ENCODE measurements at regions not wholly inside any gene's neighbourhood (a gene's known extent, or its start where the extent isn't known, plus 50 kb on each side); places are given as distances from the start of the nearest gene placed in this dataset.
"Not testable (repeated sequence)": the region's sequence is repeated elsewhere in the genome, so short reads cannot be mapped to it uniquely, and the experiment has no call there.

- DNase-seq (ENCODE audit: low read depth in 2 of 2) = no peak
Observed at GRCh38 chr9:106228861-106229260, 534.5 kb downstream of the TMEM38B start.

DNA sequence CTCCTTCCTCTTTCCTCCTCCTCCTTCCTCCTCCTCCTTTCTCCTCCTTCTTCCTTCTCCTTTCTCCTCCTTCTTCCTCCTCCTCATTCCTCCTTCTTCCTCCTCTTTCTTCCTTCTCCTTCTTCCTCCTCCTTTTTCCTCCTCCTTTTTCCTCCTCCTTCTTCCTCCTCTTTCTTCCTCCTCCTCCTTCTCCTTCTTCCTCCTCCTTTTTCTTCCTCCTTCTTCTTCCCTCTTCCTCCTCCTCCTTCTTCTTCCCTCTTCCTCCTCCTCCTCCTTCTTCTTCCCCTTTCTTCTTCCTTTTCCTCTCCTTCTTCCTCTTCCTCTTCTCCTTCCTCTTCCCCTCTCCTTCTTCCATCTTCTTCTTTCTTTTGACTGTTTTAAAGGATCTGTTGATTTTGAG lies 538.8 kb downstream of the TMEM38B start:
- no peak for DNase-seq (ENCODE audit: low read depth in 2 of 2)

DNA sequence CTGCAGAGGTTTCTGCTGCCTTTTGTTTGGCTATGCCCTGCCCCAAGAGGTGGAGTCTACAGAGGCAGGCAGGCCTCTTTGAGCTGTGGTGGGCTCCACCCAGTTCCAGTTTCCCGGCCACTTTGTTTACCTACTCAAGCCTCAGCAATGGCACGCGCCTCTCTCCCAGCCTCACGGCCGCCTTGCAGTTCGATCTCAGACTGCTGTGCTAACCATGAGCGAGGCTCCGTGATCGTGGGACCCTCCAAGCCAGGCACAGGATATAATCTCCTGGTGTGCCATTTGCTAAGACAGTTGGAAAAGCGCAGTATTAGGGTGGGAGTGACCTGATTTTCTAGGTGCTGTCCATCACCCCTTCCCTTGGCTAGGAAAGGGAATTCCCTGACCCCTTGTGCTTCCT lies 566.6 kb downstream of the TMEM38B start:
- not testable (repeated sequence) for DNase-seq (ENCODE audit: low read depth in 2 of 2)

- peak; percentile 30 to 32 for DNase-seq (ENCODE audit: low read depth in 2 of 2)
Observed at GRCh38 chr9:106277966-106278365, 583.6 kb downstream of the TMEM38B start.

DNA sequence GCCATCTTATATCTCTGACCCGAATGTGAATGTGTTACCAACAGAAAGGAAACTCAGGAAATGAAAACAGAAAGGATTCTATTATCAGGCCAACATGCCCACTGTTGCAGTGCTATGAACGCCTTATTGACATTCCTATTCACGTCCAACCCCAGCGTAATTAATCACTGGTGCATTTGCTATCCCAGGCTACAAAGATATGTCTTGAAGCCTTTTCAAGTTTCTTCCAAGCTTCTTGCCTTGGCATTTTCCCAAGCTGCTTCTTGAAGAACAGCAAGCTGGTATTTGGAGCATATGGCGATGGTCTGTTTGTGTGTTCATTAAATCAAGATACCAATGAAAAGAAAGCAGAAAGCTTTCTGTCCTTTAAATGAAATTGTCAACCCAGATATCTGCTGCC lies 579.2 kb upstream of the ZNF462 start:
- no peak for DNase-seq (ENCODE audit: low read depth in 2 of 2)

GRCh38 chr9:106284296-106284695 lies 578.7 kb upstream of the ZNF462 start:
- DNase-seq (ENCODE audit: low read depth in 2 of 2) = no peak

DNA sequence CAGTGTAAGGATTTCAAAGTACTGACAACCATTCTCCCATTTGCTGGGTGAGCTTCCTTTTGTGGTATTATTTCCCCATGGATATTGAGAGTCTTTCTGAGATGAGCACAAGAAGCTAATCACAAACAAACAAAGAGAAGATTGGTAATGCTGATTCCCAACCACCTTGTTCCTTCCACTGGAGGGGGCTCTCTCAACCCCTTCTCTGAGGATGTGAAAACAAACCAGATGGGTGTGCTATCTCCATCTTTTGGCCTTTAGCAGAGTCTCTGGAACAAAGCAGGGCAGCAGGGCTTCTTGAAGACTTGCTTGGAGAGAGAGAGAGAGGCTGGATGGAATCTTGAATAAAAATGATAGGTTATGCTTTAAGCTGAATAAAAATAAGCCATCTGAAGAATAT lies 576.7 kb upstream of the ZNF462 start:
- DNase-seq (ENCODE audit: low read depth in 2 of 2) = peak in 1 of 2 experiments; percentile 20

GRCh38 chr9:106287091-106287631 lies 575.8 kb upstream of the ZNF462 start:
- DNase-seq (ENCODE audit: low read depth in 2 of 2) = no peak

- DNase-seq (ENCODE audit: low read depth in 2 of 2) = no peak
Observed at GRCh38 chr9:106287731-106288130, 575.2 kb upstream of the ZNF462 start.

GRCh38 chr9:106288689-106289088 lies 574.3 kb upstream of the ZNF462 start:
- no peak for DNase-seq (ENCODE audit: low read depth in 2 of 2)

DNA sequence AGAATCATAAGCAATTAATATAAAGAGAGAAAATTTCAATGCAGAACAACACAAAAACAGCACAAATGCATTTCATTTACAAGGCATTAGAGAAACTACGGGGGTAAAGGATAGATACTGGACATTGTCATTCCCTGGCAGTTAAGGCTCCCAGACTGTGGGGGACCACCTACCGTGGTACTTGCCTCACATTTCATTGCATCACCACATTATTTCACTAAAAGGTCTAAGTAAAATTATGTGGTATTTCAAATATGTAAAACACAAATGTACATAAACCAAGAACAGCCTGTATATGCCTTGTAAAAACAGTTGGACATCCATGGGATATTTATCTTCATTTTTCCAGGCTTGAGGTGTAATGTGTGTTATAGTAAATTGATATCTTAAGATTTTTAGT lies 571.2 kb upstream of the ZNF462 start:
- no peak for DNase-seq (ENCODE audit: low read depth in 2 of 2)

DNA sequence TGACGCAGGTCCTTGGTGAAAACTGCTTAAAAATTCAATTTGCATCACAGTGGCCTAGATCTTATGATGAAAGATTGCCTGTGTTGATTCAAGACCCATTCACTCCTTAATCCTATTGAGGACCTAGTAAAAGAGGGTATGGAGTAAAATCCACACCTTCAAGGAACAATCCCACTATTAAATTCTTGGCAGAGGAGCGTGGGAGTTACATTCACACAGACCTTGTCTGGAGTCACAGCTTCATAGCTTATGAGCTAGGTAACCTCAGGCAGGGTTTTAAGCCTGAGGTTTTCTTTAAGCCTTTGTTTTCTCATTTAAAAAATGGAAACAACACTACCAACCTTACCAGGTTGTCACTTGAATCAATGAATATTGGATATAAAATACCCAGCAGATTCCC lies 566.5 kb upstream of the ZNF462 start:
- no peak for DNase-seq (ENCODE audit: low read depth in 2 of 2)

DNA sequence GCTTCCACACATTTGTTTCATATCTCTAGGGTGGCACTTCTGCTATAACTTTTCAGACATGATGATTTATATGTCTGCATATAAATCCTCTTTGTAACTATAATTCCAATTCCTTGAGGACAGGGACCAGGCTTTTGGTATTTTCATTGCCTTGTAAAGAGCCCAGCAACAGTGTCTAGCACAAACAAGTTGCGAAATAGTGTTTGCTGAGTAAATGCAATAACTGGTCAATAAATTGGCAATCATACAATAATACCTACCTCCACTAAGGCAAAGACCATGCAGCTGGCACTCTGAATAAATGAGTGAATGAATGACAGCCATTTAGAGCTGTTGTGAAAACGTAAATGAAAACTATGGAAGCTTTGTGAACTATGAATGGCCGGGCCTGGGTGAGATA lies 564.0 kb upstream of the ZNF462 start:
- DNase-seq (ENCODE audit: low read depth in 2 of 2) = no peak

DNA sequence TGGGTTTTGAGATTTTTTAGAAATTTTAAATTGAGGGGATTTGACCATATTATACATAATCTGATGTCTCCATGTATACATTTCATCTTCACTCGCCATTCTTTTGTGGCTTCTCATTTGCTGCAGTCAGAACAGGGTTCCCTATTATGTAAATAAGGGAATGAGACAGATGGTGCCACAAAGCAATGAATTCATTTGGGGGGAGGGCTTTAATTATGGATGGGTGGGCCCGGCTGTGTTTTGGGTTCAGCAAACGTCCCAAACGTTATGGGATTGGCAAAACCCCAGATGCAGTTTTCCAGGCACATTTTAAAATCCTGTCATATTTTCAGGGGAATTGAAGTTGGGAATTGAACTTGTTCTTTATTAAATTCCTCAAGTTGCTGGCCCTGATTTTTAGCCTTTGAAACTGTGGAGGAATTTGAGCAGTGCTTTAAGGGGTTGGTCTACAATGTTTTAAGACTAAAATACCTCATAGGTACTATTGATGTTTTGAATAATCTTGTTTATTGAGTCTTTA lies 558.5 kb upstream of the ZNF462 start:
- DNase-seq (ENCODE audit: low read depth in 2 of 2) = no peak

- DNase-seq (ENCODE audit: low read depth in 2 of 2) = no peak
Observed at GRCh38 chr9:106305428-106306133, 557.4 kb upstream of the ZNF462 start.

GRCh38 chr9:106307670-106308069 lies 555.3 kb upstream of the ZNF462 start:
- no peak for DNase-seq (ENCODE audit: low read depth in 2 of 2)

DNA sequence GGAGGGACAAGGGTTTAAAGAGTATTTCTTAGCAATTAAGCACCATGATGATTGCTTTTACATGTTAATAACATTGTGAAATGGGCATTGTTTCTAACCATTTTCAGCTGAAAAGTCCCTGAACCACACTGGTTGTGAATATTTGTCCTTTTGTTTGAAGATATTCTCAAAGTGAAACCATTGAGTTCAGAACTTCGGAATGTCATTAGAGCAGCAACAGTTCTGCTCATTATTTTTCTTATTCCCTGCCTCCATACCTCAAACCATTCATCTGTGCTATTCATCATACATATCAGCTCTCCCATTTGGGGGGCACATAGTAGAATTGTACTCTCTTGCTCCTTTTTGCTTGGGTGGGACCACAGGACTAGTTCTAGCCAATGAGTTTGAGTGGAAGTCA lies 553.0 kb upstream of the ZNF462 start:
- DNase-seq (ENCODE audit: low read depth in 2 of 2) = no peak

GRCh38 chr9:106310782-106311181 lies 552.2 kb upstream of the ZNF462 start:
- DNase-seq (ENCODE audit: low read depth in 2 of 2) = no peak

GRCh38 chr9:106312906-106313305 lies 550.1 kb upstream of the ZNF462 start:
- DNase-seq (ENCODE audit: low read depth in 2 of 2) = no peak

GRCh38 chr9:106314476-106314875 lies 548.5 kb upstream of the ZNF462 start:
- no peak for DNase-seq (ENCODE audit: low read depth in 2 of 2)

- no peak for DNase-seq (ENCODE audit: low read depth in 2 of 2)
Observed at GRCh38 chr9:106321394-106322180, 541.4 kb upstream of the ZNF462 start.

- DNase-seq (ENCODE audit: low read depth in 2 of 2) = no peak
Observed at GRCh38 chr9:106322706-106323245, 540.2 kb upstream of the ZNF462 start.

All from fibroblast of skin of left biceps (primary cell).